Caco-2 (cell line): ENCODE measurements at regions not wholly inside any gene's neighbourhood (a gene's known extent, or its start where the extent isn't known, plus 50 kb on each side); places are given as distances from the start of the nearest gene placed in this dataset.

ENCODE experiments used
- BruUV-seq: library from RNA; stranded (reverse); fragments of 400-500 nt; replicated peaks from 2 replicates; lab custom pipeline; 2021; lab: Mats Ljungman, UMichigan
- CTCF ChIA-PET: fragments of 300-600 bp; sonication (Branson Sonifier 250); formaldehyde crosslinking; loops from one replicate; lab custom pipeline; 2022; ENCODE audit warnings: antibody characterized with exemption; lab: Charles Lee
- POLR2A ChIA-PET: fragments of 300-600 bp; sonication (Branson Sonifier 250); formaldehyde crosslinking; loops from one replicate; lab custom pipeline; 2022; ENCODE audit warnings: antibody characterized with exemption; lab: Charles Lee
- DNase-seq, 2 experiments: peaks; one replicate each; pipeline versions ENCODE4 v3.0.0 to v3.0.0-alpha.2; 2020 to 2022
- H3K27me3 ChIP-seq: replicated peaks from 2 replicates; pipeline ENCODE4 v1.6.0; 2011; ENCODE audit warnings: low read length; ENCODE audit not compliant: control insufficient read depth, insufficient read depth
- H3K36me3 ChIP-seq: 2 replicates; pipeline ENCODE4 v1.5.1; 2011; ENCODE audit warnings: low read length; ENCODE audit not compliant: control insufficient read depth, insufficient read depth
- H3K4me1 ChIP-seq: fragments of 250-450 bp; sonication (Bioruptor Pico); 2 replicates; pipeline ENCODE4 v1.5.1; 2020; ENCODE audit warnings: mild to moderate bottlenecking
- H3K4me3 ChIP-seq: 2 replicates; pipeline ENCODE4 v1.5.1; 2011; ENCODE audit warnings: low read depth, mild to moderate bottlenecking, control low read depth, low read length
- H3K9me3 ChIP-seq: fragments of 250-450 bp; sonication (Bioruptor Pico); 2 replicates; pipeline ENCODE4 v1.5.1; 2020; ENCODE audit warnings: mild to moderate bottlenecking, moderate library complexity
- H3K27ac Mint-ChIP-seq: one replicate; pipeline ENCODE4 v1.8.0; 2022; ENCODE audit warnings: mixed read lengths; ENCODE audit not compliant: unreplicated experiment
- H3K27me3 Mint-ChIP-seq: one replicate; pipeline ENCODE4 v1.8.0; 2022; ENCODE audit warnings: mixed read lengths; ENCODE audit not compliant: insufficient read depth, unreplicated experiment
- H3K36me3 Mint-ChIP-seq: one replicate; pipeline ENCODE4 v1.8.0; 2022; ENCODE audit warnings: mild to moderate bottlenecking, mixed read lengths; ENCODE audit not compliant: insufficient read depth, unreplicated experiment
- H3K4me1 Mint-ChIP-seq: one replicate; pipeline ENCODE4 v1.8.0; 2022; ENCODE audit warnings: low read depth, mixed read lengths; ENCODE audit not compliant: unreplicated experiment
- H3K4me3 Mint-ChIP-seq: one replicate; pipeline ENCODE4 v1.8.0; 2022; ENCODE audit warnings: mild to moderate bottlenecking, moderate library complexity, mixed read lengths; ENCODE audit not compliant: unreplicated experiment
- H3K9me3 Mint-ChIP-seq: one replicate; pipeline ENCODE4 v1.8.0; 2022; ENCODE audit warnings: mixed read lengths; ENCODE audit not compliant: unreplicated experiment
- intact Hi-C: fragments of 100-400 bp; cut with micrococcal nuclease; formaldehyde crosslinking; loops from one replicate; pipeline ENCODE4 v1.10.0; 2022; ENCODE audit not compliant: unreplicated experiment
- TF ChIP-seq, protein P1 (sequence below), 2 experiments: fragments of 200-600 bp in 1 of 2; IDR thresholded peaks; 1 replicate in 1 of 2; 2 replicates in 1 of 2; pipeline versions ENCODE4 v1.5.1 to v1.8.0; 2011 to 2022; ENCODE audit warnings: antibody characterized with exemption in 1 of 2, control low read depth in 1 of 2, inconsistent platforms in 1 of 2, low read depth in 1 of 2, low read length in 1 of 2, mild to moderate bottlenecking in 1 of 2, moderate library complexity in 1 of 2; ENCODE audit not compliant: insufficient read depth in 1 of 2, severe bottlenecking in 1 of 2, unreplicated experiment in 1 of 2

DNA sequence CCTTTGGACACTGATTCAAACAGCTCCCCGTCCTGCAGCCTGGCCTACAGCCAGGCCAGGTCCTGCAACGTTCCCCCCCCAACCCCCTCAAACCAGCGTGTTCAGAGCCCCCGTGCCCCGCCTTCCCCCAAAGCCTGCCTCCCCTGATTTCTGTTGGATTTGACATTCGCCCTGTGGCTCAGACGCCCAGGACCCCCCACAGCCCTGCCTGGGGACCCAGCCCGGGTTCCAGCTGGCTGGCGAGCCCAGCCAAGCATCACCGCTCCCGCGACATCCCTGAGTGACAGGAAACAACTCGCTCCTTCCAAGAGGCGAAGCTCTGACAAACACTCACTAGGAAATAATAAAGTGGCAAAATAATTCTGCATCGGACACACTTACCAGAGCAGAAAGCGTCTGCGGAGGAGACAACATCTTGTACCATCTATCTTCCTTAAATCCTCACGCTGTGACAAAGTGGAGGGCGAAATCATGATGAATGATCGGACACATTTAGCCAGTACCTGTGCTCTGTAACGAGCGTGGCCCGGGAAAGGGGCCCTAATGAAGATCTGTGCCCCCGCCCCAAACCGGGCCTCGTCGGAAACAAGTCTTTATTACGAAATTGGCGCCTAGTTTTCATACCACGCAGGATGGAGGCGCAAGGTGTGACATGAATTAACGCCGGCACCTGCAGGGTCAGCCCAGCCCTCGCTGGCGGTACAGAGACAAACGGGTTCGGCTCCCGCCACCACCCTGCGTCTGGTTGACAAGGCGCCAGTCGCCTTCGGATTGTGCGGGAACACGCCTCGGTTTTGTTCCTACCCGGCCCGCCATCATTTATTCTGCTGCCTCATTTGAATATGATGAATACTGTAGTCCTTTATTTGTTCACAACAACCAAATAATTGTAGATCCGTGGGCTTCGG is 91.0 kb upstream of the MVB12B start:
- Histone ChIP-seq H3K4me1 (no peaks in the 10 kb centered on the region), H3K4me3 (no peak overlapping the region), H3K36me3 (no peaks in the 10 kb centered on the region), H3K9me3 (no peaks in the 10 kb centered on the region), H3K27me3 (no peaks in the 10 kb centered on the region; the same call in 1 of the 2 replicates)
- no peaks in the 10 kb centered on the region for H3K4me1 Mint-ChIP-seq
- intact Hi-C loops = no loop called here
- DNase-seq = no peak
- no TSS peak for BruUV-seq
- no peaks in the 10 kb centered on the region for H3K9me3 Mint-ChIP-seq
- H3K27ac Mint-ChIP-seq = no peak overlapping the region
- CTCF ChIA-PET = interaction anchor here (0.6 kb wide), 1 partner anchor 11 kb away, joined by 3 read pairs; no protein-coding TSS in a partner anchor
- H3K36me3 Mint-ChIP-seq = no peaks in the 10 kb centered on the region
- no peak overlapping the region for H3K4me3 Mint-ChIP-seq
- TF ChIP-seq, protein P1, sequence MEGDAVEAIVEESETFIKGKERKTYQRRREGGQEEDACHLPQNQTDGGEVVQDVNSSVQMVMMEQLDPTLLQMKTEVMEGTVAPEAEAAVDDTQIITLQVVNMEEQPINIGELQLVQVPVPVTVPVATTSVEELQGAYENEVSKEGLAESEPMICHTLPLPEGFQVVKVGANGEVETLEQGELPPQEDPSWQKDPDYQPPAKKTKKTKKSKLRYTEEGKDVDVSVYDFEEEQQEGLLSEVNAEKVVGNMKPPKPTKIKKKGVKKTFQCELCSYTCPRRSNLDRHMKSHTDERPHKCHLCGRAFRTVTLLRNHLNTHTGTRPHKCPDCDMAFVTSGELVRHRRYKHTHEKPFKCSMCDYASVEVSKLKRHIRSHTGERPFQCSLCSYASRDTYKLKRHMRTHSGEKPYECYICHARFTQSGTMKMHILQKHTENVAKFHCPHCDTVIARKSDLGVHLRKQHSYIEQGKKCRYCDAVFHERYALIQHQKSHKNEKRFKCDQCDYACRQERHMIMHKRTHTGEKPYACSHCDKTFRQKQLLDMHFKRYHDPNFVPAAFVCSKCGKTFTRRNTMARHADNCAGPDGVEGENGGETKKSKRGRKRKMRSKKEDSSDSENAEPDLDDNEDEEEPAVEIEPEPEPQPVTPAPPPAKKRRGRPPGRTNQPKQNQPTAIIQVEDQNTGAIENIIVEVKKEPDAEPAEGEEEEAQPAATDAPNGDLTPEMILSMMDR (IDR thresholded peaks at IDR 0.05; ENCODE audit: insufficient read depth in 1 of 2, low read depth in 1 of 2, low read length in 1 of 2, severe bottlenecking in 1 of 2, unreplicated experiment in 1 of 2) = no peak
- peaks cover 2% of the 10 kb centered on the region for H3K27me3 Mint-ChIP-seq
- POLR2A ChIA-PET = no interaction called here

DNA sequence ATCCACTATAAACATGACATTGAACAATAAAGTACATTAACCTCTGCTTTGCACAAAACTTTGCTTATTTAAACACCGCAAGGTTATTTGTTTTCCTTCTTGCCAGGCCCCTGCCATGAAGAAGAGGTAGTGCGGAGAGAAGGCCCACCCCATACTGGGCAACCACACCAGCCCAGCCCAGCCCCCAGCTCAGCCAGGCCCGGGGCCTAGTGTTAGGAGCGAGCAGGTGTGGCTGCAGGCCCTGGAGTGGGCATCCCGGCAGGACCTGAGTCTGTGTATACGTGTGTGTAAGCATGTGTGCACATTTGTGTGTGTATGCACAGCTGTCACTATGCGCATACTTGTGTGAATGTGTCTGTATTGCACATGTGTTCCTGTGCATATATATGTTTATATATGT is 90.4 kb upstream of the MVB12B start:
- Histone ChIP-seq H3K4me1 (no peaks in the 10 kb centered on the region), H3K27me3 (no peaks in the 10 kb centered on the region; the same call in 1 of the 2 replicates), H3K4me3 (no peak overlapping the region), H3K36me3 (no peaks in the 10 kb centered on the region), H3K9me3 (no peaks in the 10 kb centered on the region)
- H3K27ac Mint-ChIP-seq = no peak overlapping the region
- BruUV-seq = no TSS peak
- H3K4me3 Mint-ChIP-seq = no peak overlapping the region
- ChIA-PET CTCF (no interaction called here), POLR2A (no interaction called here)
- intact Hi-C loops = no loop called here
- TF ChIP-seq, protein P1 (IDR thresholded peaks at IDR 0.05; ENCODE audit: insufficient read depth in 1 of 2, low read depth in 1 of 2, low read length in 1 of 2, severe bottlenecking in 1 of 2, unreplicated experiment in 1 of 2) = no peak
- H3K4me1 Mint-ChIP-seq = no peaks in the 10 kb centered on the region
- no peak for DNase-seq
- no peaks in the 10 kb centered on the region for H3K9me3 Mint-ChIP-seq
- H3K27me3 Mint-ChIP-seq = peaks cover 2% of the 10 kb centered on the region
- no peaks in the 10 kb centered on the region for H3K36me3 Mint-ChIP-seq

DNA sequence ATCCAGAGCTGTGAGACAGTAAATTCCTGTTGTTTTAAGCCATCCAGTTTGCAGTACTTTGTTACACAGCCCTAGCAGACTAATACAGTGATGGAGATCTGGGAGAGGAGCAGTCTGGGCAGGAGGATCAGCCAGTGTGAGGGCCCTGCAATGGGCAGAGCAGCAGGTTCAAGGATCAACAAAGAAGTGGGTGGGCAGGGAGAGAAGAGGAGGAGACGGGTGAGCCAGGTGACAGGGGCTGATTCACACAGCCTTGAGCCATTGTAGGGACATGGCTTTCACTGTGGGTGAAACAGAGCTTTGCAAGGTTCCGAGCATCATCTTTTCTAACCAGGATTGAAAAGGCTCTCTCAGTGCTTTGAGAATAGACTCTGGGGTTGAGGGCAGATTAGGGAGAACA is 88.2 kb upstream of the MVB12B start:
- peaks cover under 1% of the 10 kb centered on the region; the same call in 1 of the 2 replicates for H3K9me3 ChIP-seq
- no peaks in the 10 kb centered on the region for H3K27me3 ChIP-seq
- no peaks in the 10 kb centered on the region for H3K4me1 Mint-ChIP-seq
- TF ChIP-seq, protein P1 (IDR thresholded peaks at IDR 0.05; ENCODE audit: insufficient read depth in 1 of 2, low read depth in 1 of 2, low read length in 1 of 2, severe bottlenecking in 1 of 2, unreplicated experiment in 1 of 2) = no peak
- H3K4me3 ChIP-seq = no peak overlapping the region
- peaks cover 5% of the 10 kb centered on the region for H3K9me3 Mint-ChIP-seq
- ChIA-PET POLR2A (no interaction called here), CTCF (no interaction called here)
- no TSS peak for BruUV-seq
- H3K27ac Mint-ChIP-seq = no peak overlapping the region
- no peaks in the 10 kb centered on the region for H3K36me3 ChIP-seq
- H3K4me1 ChIP-seq = no peaks in the 10 kb centered on the region
- H3K4me3 Mint-ChIP-seq = no peak overlapping the region
- DNase-seq = no peak
- intact Hi-C loops = no loop called here
- H3K36me3 Mint-ChIP-seq = no peaks in the 10 kb centered on the region
- H3K27me3 Mint-ChIP-seq = peaks cover 2% of the 10 kb centered on the region
